ENCODE measurements at regions not wholly inside any gene's neighbourhood (a gene's known extent, or its start where the extent isn't known, plus 50 kb on each side); places are given as distances from the start of the nearest gene placed in this dataset.
"Not testable (repeated sequence)": the region's sequence is repeated elsewhere in the genome, so short reads cannot be mapped to it uniquely, and the experiment has no call there.

GRCh38 chr5:12570688-12571087 is 666.4 kb upstream of the CTNND2 start:
- H3K79me2 ChIP-seq (ENCODE audit: control insufficient read depth, insufficient read depth, low read length, unreplicated experiment): no peaks in the 10 kb centered on the region
- H3K27ac ChIP-seq (ENCODE audit: low read depth, low read length): no peak overlapping the region
- H3K4me3 ChIP-seq (ENCODE audit: low read depth, low read length): no peak overlapping the region
- H3K4me1 ChIP-seq (ENCODE audit: control insufficient read depth, insufficient read depth, low read length, unreplicated experiment): no peaks in the 10 kb centered on the region
- H3K36me3 ChIP-seq (ENCODE audit: insufficient read depth, low read length): no peaks in the 10 kb centered on the region
- no peak overlapping the region for H2AFZ ChIP-seq (ENCODE audit: low read length, unreplicated experiment)
- H3K27me3 ChIP-seq (ENCODE audit: insufficient read depth, low read length): no peaks in the 10 kb centered on the region

GRCh38 chr5:12566441-12566840 is 662.2 kb upstream of the CTNND2 start:
- Histone ChIP-seq H2AFZ (ENCODE audit: low read length, unreplicated experiment) (no peak overlapping the region), H3K79me2 (ENCODE audit: control insufficient read depth, insufficient read depth, low read length, unreplicated experiment) (no peaks in the 10 kb centered on the region), H3K27me3 (ENCODE audit: insufficient read depth, low read length) (no peaks in the 10 kb centered on the region), H3K4me3 (ENCODE audit: low read depth, low read length) (no peak overlapping the region), H3K4me1 (ENCODE audit: control insufficient read depth, insufficient read depth, low read length, unreplicated experiment) (no peaks in the 10 kb centered on the region), H3K36me3 (ENCODE audit: insufficient read depth, low read length) (no peaks in the 10 kb centered on the region), H3K27ac (ENCODE audit: low read depth, low read length) (no peak overlapping the region)

GRCh38 chr5:12557012-12557411 is 652.8 kb upstream of the CTNND2 start:
- H3K36me3 ChIP-seq (ENCODE audit: insufficient read depth, low read length): no peaks in the 10 kb centered on the region
- H2AFZ ChIP-seq (ENCODE audit: low read length, unreplicated experiment): no peak overlapping the region
- H3K27me3 ChIP-seq (ENCODE audit: insufficient read depth, low read length): no peaks in the 10 kb centered on the region
- H3K4me3 ChIP-seq (ENCODE audit: low read depth, low read length): no peak overlapping the region
- no peaks in the 10 kb centered on the region for H3K4me1 ChIP-seq (ENCODE audit: control insufficient read depth, insufficient read depth, low read length, unreplicated experiment)
- H3K79me2 ChIP-seq (ENCODE audit: control insufficient read depth, insufficient read depth, low read length, unreplicated experiment): no peaks in the 10 kb centered on the region
- no peak overlapping the region for H3K27ac ChIP-seq (ENCODE audit: low read depth, low read length)

- Histone ChIP-seq H3K27ac (ENCODE audit: low read depth, low read length) (no peak overlapping the region), H3K79me2 (ENCODE audit: control insufficient read depth, insufficient read depth, low read length, unreplicated experiment) (no peaks in the 10 kb centered on the region), H3K36me3 (ENCODE audit: insufficient read depth, low read length) (no peaks in the 10 kb centered on the region), H3K4me3 (ENCODE audit: low read depth, low read length) (no peak overlapping the region), H3K27me3 (ENCODE audit: insufficient read depth, low read length) (no peaks in the 10 kb centered on the region), H3K4me1 (ENCODE audit: control insufficient read depth, insufficient read depth, low read length, unreplicated experiment) (no peaks in the 10 kb centered on the region), H2AFZ (ENCODE audit: low read length, unreplicated experiment) (no peak overlapping the region)
Observed at GRCh38 chr5:12526113-12526512, 621.9 kb upstream of the CTNND2 start.

- Histone ChIP-seq H3K4me1 (ENCODE audit: control insufficient read depth, insufficient read depth, low read length, unreplicated experiment) (no peaks in the 10 kb centered on the region), H3K27ac (ENCODE audit: low read depth, low read length) (no peak overlapping the region), H3K79me2 (ENCODE audit: control insufficient read depth, insufficient read depth, low read length, unreplicated experiment) (no peaks in the 10 kb centered on the region), H3K36me3 (ENCODE audit: insufficient read depth, low read length) (no peaks in the 10 kb centered on the region), H3K4me3 (ENCODE audit: low read depth, low read length) (no peak overlapping the region), H2AFZ (ENCODE audit: low read length, unreplicated experiment) (no peak overlapping the region), H3K27me3 (ENCODE audit: insufficient read depth, low read length) (no peaks in the 10 kb centered on the region)
Observed at GRCh38 chr5:12522116-12522515, 617.9 kb upstream of the CTNND2 start.

GRCh38 chr5:12504983-12505382 is 600.7 kb upstream of the CTNND2 start:
- not testable (repeated sequence) for H2AFZ ChIP-seq (ENCODE audit: low read length, unreplicated experiment); H3K4me3 ChIP-seq (ENCODE audit: low read depth, low read length); H3K79me2 ChIP-seq (ENCODE audit: control insufficient read depth, insufficient read depth, low read length, unreplicated experiment); H3K27me3 ChIP-seq (ENCODE audit: insufficient read depth, low read length); H3K4me1 ChIP-seq (ENCODE audit: control insufficient read depth, insufficient read depth, low read length, unreplicated experiment); H3K36me3 ChIP-seq (ENCODE audit: insufficient read depth, low read length); H3K27ac ChIP-seq (ENCODE audit: low read depth, low read length)

GRCh38 chr5:12488161-12488560 is 583.9 kb upstream of the CTNND2 start:
- no peaks in the 10 kb centered on the region for H3K4me1 ChIP-seq (ENCODE audit: control insufficient read depth, insufficient read depth, low read length, unreplicated experiment)
- H2AFZ ChIP-seq (ENCODE audit: low read length, unreplicated experiment): no peak overlapping the region
- no peaks in the 10 kb centered on the region for H3K27me3 ChIP-seq (ENCODE audit: insufficient read depth, low read length)
- H3K36me3 ChIP-seq (ENCODE audit: insufficient read depth, low read length): no peaks in the 10 kb centered on the region
- H3K4me3 ChIP-seq (ENCODE audit: low read depth, low read length): no peak overlapping the region
- no peaks in the 10 kb centered on the region for H3K79me2 ChIP-seq (ENCODE audit: control insufficient read depth, insufficient read depth, low read length, unreplicated experiment)
- no peak overlapping the region for H3K27ac ChIP-seq (ENCODE audit: low read depth, low read length)

- H3K79me2 ChIP-seq (ENCODE audit: control insufficient read depth, insufficient read depth, low read length, unreplicated experiment): no peaks in the 10 kb centered on the region
- no peaks in the 10 kb centered on the region for H3K36me3 ChIP-seq (ENCODE audit: insufficient read depth, low read length)
- no peak overlapping the region for H3K4me3 ChIP-seq (ENCODE audit: low read depth, low read length)
- H3K27ac ChIP-seq (ENCODE audit: low read depth, low read length): no peak overlapping the region
- no peaks in the 10 kb centered on the region for H3K4me1 ChIP-seq (ENCODE audit: control insufficient read depth, insufficient read depth, low read length, unreplicated experiment)
- no peaks in the 10 kb centered on the region for H3K27me3 ChIP-seq (ENCODE audit: insufficient read depth, low read length)
- H2AFZ ChIP-seq (ENCODE audit: low read length, unreplicated experiment): no peak overlapping the region
Observed at GRCh38 chr5:12480487-12480886, 576.2 kb upstream of the CTNND2 start.

- no peaks in the 10 kb centered on the region for H3K27me3 ChIP-seq (ENCODE audit: insufficient read depth, low read length)
- no peaks in the 10 kb centered on the region for H3K4me1 ChIP-seq (ENCODE audit: control insufficient read depth, insufficient read depth, low read length, unreplicated experiment)
- no peak overlapping the region for H3K27ac ChIP-seq (ENCODE audit: low read depth, low read length)
- no peaks in the 10 kb centered on the region for H3K79me2 ChIP-seq (ENCODE audit: control insufficient read depth, insufficient read depth, low read length, unreplicated experiment)
- H2AFZ ChIP-seq (ENCODE audit: low read length, unreplicated experiment): no peak overlapping the region
- H3K36me3 ChIP-seq (ENCODE audit: insufficient read depth, low read length): no peaks in the 10 kb centered on the region
- H3K4me3 ChIP-seq (ENCODE audit: low read depth, low read length): no peak overlapping the region
Observed at GRCh38 chr5:12477554-12477953, 573.3 kb upstream of the CTNND2 start.

- no peaks in the 10 kb centered on the region for H3K4me1 ChIP-seq (ENCODE audit: control insufficient read depth, insufficient read depth, low read length, unreplicated experiment)
- H3K36me3 ChIP-seq (ENCODE audit: insufficient read depth, low read length): no peaks in the 10 kb centered on the region
- no peaks in the 10 kb centered on the region for H3K79me2 ChIP-seq (ENCODE audit: control insufficient read depth, insufficient read depth, low read length, unreplicated experiment)
- H2AFZ ChIP-seq (ENCODE audit: low read length, unreplicated experiment): no peak overlapping the region
- no peak overlapping the region for H3K4me3 ChIP-seq (ENCODE audit: low read depth, low read length)
- no peak overlapping the region for H3K27ac ChIP-seq (ENCODE audit: low read depth, low read length)
- no peaks in the 10 kb centered on the region for H3K27me3 ChIP-seq (ENCODE audit: insufficient read depth, low read length)
Observed at GRCh38 chr5:12467799-12468198, 563.6 kb upstream of the CTNND2 start.

GRCh38 chr5:12460493-12461261 is 556.4 kb upstream of the CTNND2 start:
- no peak overlapping the region for H3K27ac ChIP-seq (ENCODE audit: low read depth, low read length)
- no peak overlapping the region for H2AFZ ChIP-seq (ENCODE audit: low read length, unreplicated experiment)
- H3K4me1 ChIP-seq (ENCODE audit: control insufficient read depth, insufficient read depth, low read length, unreplicated experiment): no peaks in the 10 kb centered on the region
- H3K27me3 ChIP-seq (ENCODE audit: insufficient read depth, low read length): no peaks in the 10 kb centered on the region
- H3K4me3 ChIP-seq (ENCODE audit: low read depth, low read length): no peak overlapping the region
- no peaks in the 10 kb centered on the region for H3K79me2 ChIP-seq (ENCODE audit: control insufficient read depth, insufficient read depth, low read length, unreplicated experiment)
- H3K36me3 ChIP-seq (ENCODE audit: insufficient read depth, low read length): no peaks in the 10 kb centered on the region

All from ACC112 (cell line).